BE2C (cell line): ENCODE measurements at regions not wholly inside any gene's neighbourhood (a gene's known extent, or its start where the extent isn't known, plus 50 kb on each side); places are given as distances from the start of the nearest gene placed in this dataset.

ENCODE experiments used
- DNase-seq: peaks from one replicate; pipeline ENCODE4 v3.0.0-alpha.2; 2020
- H3K27me3 ChIP-seq: fragments of 250-450 bp; sonication (Bioruptor Pico); 2 replicates; pipeline ENCODE4 v1.5.1; 2020; ENCODE audit warnings: mild to moderate bottlenecking
- H3K36me3 ChIP-seq: fragments of 250-450 bp; sonication (Bioruptor Pico); 2 replicates; pipeline ENCODE4 v1.5.1; 2020; ENCODE audit warnings: mild to moderate bottlenecking
- H3K4me1 ChIP-seq: fragments of 250-450 bp; sonication (Bioruptor Pico); 2 replicates; pipeline ENCODE4 v1.5.1; 2020
- H3K4me3 ChIP-seq: 2 replicates; pipeline ENCODE4 v1.5.1; 2011; ENCODE audit warnings: low read depth, low read length
- H3K9me3 ChIP-seq: fragments of 250-450 bp; sonication (Bioruptor Pico); 2 replicates; pipeline ENCODE4 v1.5.1; 2020
- TF ChIP-seq, protein P1 (sequence below): IDR thresholded peaks from 2 replicates; pipeline ENCODE4 v1.5.1; 2012; ENCODE audit warnings: mild to moderate bottlenecking, low read depth, low read length

DNA sequence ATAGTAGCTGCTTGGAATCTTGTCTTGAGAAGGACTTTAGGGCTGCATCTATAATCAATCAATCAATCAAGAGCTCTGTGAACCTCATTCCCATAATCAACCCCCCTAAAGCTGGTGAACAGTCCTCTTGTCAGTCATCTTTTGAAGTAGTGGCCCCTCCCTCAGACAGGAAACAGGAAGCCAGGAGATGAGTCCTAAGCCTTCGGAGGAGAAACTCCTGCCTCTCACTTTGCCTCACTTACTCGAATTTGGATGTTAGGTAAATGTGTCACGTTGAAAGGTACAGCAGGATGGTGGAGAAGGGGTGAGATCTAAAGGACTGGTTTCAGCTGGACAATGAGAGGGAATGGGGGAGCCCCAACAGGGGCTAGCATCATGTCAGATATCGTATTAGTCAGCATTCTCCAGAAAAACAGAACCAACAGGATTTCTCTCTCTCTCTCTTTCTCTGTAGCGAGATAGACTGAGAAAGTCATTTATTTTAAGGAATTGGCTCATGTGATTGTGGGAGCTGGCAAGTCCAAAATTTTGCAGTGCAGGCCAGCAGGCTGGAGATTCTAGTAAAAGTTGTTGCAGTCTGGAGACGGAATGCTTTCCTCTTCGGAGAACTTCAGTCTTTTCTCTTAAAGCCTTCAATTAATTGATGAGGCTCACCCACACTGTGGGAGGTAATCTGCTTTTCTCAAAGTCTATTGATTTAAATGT, 144.4 kb upstream of the PWP1 start:
- no peak for DNase-seq
- Histone ChIP-seq H3K9me3 (no peaks in the 10 kb centered on the region), H3K4me3 (no peak overlapping the region), H3K27me3 (no peaks in the 10 kb centered on the region), H3K4me1 (no peaks in the 10 kb centered on the region), H3K36me3 (no peaks in the 10 kb centered on the region)
- TF ChIP-seq, protein P1, sequence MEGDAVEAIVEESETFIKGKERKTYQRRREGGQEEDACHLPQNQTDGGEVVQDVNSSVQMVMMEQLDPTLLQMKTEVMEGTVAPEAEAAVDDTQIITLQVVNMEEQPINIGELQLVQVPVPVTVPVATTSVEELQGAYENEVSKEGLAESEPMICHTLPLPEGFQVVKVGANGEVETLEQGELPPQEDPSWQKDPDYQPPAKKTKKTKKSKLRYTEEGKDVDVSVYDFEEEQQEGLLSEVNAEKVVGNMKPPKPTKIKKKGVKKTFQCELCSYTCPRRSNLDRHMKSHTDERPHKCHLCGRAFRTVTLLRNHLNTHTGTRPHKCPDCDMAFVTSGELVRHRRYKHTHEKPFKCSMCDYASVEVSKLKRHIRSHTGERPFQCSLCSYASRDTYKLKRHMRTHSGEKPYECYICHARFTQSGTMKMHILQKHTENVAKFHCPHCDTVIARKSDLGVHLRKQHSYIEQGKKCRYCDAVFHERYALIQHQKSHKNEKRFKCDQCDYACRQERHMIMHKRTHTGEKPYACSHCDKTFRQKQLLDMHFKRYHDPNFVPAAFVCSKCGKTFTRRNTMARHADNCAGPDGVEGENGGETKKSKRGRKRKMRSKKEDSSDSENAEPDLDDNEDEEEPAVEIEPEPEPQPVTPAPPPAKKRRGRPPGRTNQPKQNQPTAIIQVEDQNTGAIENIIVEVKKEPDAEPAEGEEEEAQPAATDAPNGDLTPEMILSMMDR: no peak

DNA sequence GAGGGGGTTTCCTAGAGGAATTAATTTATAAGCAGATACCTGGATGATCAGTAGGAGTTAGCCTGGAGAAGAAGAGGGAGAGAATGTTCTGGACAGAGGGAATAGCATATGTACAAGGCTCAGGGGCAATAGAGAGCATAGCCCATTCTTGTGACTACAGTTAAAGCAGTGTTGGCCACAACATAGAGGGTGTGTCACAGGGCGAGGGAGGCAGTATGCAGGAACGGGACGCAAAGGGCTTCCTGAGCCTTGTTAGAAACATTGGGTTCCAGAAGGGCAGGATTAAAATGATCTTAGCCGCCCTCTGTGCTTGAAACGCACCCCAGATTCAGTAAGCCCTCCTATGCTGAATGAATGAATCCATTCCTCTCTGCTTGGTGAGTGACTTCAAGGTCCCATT, 142.2 kb upstream of the PWP1 start:
- Histone ChIP-seq H3K27me3 (no peaks in the 10 kb centered on the region), H3K36me3 (no peaks in the 10 kb centered on the region), H3K4me1 (no peaks in the 10 kb centered on the region), H3K9me3 (no peaks in the 10 kb centered on the region), H3K4me3 (no peak overlapping the region)
- TF ChIP-seq, protein P1: no peak
- DNase-seq: no peak

DNA sequence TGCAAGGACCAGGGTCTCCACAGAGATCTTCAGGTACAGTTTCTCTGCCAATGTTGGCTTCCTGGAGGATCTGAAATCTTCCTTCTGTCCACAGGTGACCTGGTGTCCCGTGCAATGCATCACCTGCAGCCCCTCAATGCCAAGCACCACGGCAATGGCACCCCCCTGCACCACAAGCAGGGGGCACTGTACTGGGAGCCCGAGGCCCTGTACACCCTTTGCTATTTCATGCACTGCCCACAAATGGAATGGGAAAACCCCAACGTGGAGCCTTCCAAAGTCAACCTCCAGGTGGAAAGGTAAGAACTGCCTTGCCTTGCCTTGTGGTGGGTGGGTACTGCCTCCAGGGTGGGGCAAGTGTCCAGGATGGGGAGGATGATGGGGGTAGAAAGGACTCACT, 141.8 kb upstream of the PWP1 start:
- TF ChIP-seq, protein P1: no peak
- H3K4me1 ChIP-seq: no peaks in the 10 kb centered on the region

DNA sequence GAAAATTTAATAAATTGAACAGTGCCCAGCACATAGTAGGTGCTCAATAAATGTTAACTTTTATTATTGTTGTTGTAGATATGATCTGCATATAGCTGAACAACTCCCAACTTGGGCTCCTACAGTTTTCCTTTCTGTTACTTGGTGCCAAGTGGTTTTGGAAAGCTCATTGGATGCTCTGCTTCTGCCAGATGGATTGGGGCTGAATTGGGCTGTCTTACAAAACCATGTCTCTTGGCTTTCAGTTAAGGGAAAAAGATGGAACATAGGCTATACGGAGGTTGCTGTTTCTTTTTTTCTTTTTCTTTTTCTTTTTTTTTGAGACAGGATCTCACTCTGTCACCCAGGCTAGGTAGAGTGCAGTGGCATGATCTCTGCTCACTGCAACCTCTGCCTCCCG, 140.7 kb upstream of the PWP1 start:
- Histone ChIP-seq H3K36me3 (no peaks in the 10 kb centered on the region), H3K4me1 (no peaks in the 10 kb centered on the region), H3K4me3 (no peak overlapping the region), H3K9me3 (no peaks in the 10 kb centered on the region), H3K27me3 (no peaks in the 10 kb centered on the region)
- no peak for DNase-seq
- TF ChIP-seq, protein P1: no peak

More for the DNA sequence above, 141.8 kb upstream of the PWP1 start:
- Histone ChIP-seq H3K4me3 (no peak overlapping the region), H3K36me3 (no peaks in the 10 kb centered on the region), H3K27me3 (no peaks in the 10 kb centered on the region), H3K9me3 (no peaks in the 10 kb centered on the region)
- DNase-seq: no peak

DNA sequence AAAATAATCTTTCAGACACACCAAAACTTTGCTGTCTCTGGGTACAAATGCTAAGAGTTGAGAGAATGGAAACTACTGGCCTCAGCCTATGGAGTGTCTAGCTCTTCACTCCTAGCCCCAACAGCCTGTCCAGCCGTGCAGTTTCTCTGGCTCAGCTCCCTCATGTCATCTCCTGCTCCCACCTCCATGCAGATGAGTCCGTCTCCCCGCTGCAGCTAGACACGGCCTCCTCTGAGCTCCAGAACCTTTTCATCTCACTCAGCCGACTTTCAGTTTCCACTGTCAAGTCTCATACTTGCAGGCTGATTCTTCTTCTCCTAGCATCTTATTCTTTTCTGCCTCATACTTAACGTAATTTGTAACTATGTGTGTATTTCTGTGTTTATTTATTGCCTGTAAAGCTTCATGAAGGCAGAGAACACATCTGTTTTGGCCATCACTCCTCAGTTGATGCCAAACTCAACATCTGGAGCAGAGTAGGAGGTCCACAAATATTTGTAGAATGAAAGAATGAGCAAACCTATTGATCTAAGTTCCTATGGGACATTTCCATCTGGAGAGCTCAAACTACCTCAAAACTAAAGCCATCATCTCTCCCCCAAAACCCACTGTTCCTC, 139.8 kb upstream of the PWP1 start:
- Histone ChIP-seq H3K27me3 (no peaks in the 10 kb centered on the region), H3K4me3 (no peak overlapping the region), H3K9me3 (no peaks in the 10 kb centered on the region), H3K36me3 (no peaks in the 10 kb centered on the region), H3K4me1 (no peaks in the 10 kb centered on the region)
- DNase-seq: no peak
- TF ChIP-seq, protein P1: no peak

DNA sequence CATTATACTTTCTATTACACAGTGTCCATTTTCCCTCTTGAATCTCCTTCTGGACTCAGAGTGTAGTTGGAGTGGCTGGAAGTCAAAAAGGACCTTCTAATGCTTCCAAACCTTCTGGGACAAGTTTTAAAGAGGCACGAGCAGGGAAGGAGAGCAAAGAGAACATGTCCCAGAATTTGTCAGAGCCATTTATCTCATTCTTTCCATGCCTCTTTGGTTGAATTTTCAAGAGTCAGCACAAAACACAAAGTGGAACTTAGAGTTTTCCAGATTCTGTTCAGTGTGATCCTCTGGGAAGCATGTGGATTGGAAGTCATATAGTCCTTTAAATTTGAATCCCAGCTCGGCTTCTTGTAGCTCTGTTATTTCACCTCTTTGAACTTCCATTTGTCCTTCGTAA, 138.2 kb upstream of the PWP1 start:
- Histone ChIP-seq H3K4me1 (no peaks in the 10 kb centered on the region), H3K36me3 (no peaks in the 10 kb centered on the region), H3K9me3 (no peaks in the 10 kb centered on the region), H3K4me3 (no peak overlapping the region), H3K27me3 (no peaks in the 10 kb centered on the region)
- TF ChIP-seq, protein P1: no peak
- DNase-seq: no peak
